OCI-LY7 (cell line): ENCODE measurements at regions not wholly inside any gene's neighbourhood (a gene's known extent, or its start where the extent isn't known, plus 50 kb on each side); places are given as distances from the start of the nearest gene placed in this dataset.

Experiments used
- BruUV-seq: library from RNA; stranded (reverse); fragments of 400-500 nt; replicated peaks from 2 replicates; lab custom pipeline; 2021; lab: Mats Ljungman, UMichigan
- CTCF ChIA-PET: fragments of 300-600 bp; sonication (Branson Sonifier 250); formaldehyde crosslinking; loops from one replicate; lab custom pipeline; 2022; ENCODE audit warnings: antibody characterized with exemption; ENCODE audit not compliant: unreplicated experiment; lab: Charles Lee
- POLR2A ChIA-PET: fragments of 300-600 bp; sonication (Branson Sonifier 250); formaldehyde crosslinking; loops from one replicate; lab custom pipeline; 2022; ENCODE audit warnings: antibody characterized with exemption; lab: Charles Lee
- DNase-seq: peaks from one replicate; pipeline ENCODE4 v3.0.0-alpha.2; 2015; ENCODE audit warnings: low spot score
- H2AFZ ChIP-seq: fragments of 200-600 bp; sonication (generic), shearing (Covaris generic); 2 replicates; pipeline ENCODE4 v1.6.1; 2014; ENCODE audit warnings: mild to moderate bottlenecking, antibody characterized with exemption, low read length, moderate library complexity
- H3K27ac ChIP-seq: fragments of 200-600 bp; sonication (generic); 2 replicates; pipeline ENCODE4 v1.5.1; 2014; ENCODE audit warnings: mixed run types, low read depth, mild to moderate bottlenecking, moderate library complexity, low read length, inconsistent platforms; ENCODE audit not compliant: poor library complexity, severe bottlenecking
- H3K36me3 ChIP-seq: fragments of 200-600 bp; sonication (generic); 2 replicates; pipeline ENCODE4 v1.6.1; 2014; ENCODE audit warnings: mild to moderate bottlenecking, antibody characterized with exemption, low read length, moderate library complexity, mixed read lengths; ENCODE audit not compliant: insufficient read depth
- H3K4me1 ChIP-seq: fragments of 200-600 bp; sonication (generic); 2 replicates; pipeline ENCODE4 v1.5.1; 2014; ENCODE audit warnings: mild to moderate bottlenecking, low read length; ENCODE audit not compliant: insufficient read depth, poor library complexity, severe bottlenecking
- H3K4me2 ChIP-seq: fragments of 200-600 bp; sonication (generic); 2 replicates; pipeline ENCODE4 v1.6.1; 2014; ENCODE audit warnings: mild to moderate bottlenecking, low read length
- H3K4me3 ChIP-seq: fragments of 200-600 bp; sonication (generic); 2 replicates; pipeline ENCODE4 v1.5.1; 2014; ENCODE audit warnings: mild to moderate bottlenecking, low read depth, low read length; ENCODE audit not compliant: poor library complexity, severe bottlenecking
- H3K79me2 ChIP-seq: fragments of 200-600 bp; sonication (generic); 2 replicates; pipeline ENCODE4 v1.6.1; 2016; ENCODE audit warnings: low read depth, mild to moderate bottlenecking, low read length, moderate library complexity, mixed read lengths; ENCODE audit not compliant: insufficient read depth
- H3K9me2 ChIP-seq: fragments of 200-600 bp; sonication (generic); 2 replicates; pipeline ENCODE4 v1.6.1; 2016; ENCODE audit warnings: mild to moderate bottlenecking, low read length, mixed read lengths; ENCODE audit not compliant: insufficient read depth
- H3K9me3 ChIP-seq: fragments of 200-600 bp; sonication (generic); 2 replicates; pipeline ENCODE4 v1.6.1; 2014; ENCODE audit warnings: mild to moderate bottlenecking, mixed run types, low read length, mixed read lengths
- H4K20me1 ChIP-seq: fragments of 200-600 bp; sonication (generic); 2 replicates; pipeline ENCODE4 v1.6.1; 2014; ENCODE audit warnings: mild to moderate bottlenecking, antibody characterized with exemption, low read length, moderate library complexity, mixed read lengths; ENCODE audit not compliant: insufficient read depth
- EZH2phosphoT487 ChIP-seq: fragments of 200-600 bp; sonication (generic); IDR thresholded peaks from 2 replicates; pipeline ENCODE4 v1.6.1; 2018; ENCODE audit warnings: low read depth, borderline replicate concordance, mild to moderate bottlenecking, mixed run types, antibody characterized with exemption, low read length, moderate library complexity, mixed read lengths
- intact Hi-C: fragments of 100-400 bp; cut with micrococcal nuclease; formaldehyde crosslinking; loops from one replicate; pipeline ENCODE4 v1.10.0; 2022; ENCODE audit not compliant: unreplicated experiment
- TF ChIP-seq, protein P1 (sequence below): fragments of 200-600 bp; sonication (generic); conservative IDR thresholded peaks from 2 replicates; pipeline ENCODE4 v1.5.1; 2014; ENCODE audit warnings: mild to moderate bottlenecking, antibody characterized with exemption, low read length, moderate library complexity, mixed read lengths

DNA sequence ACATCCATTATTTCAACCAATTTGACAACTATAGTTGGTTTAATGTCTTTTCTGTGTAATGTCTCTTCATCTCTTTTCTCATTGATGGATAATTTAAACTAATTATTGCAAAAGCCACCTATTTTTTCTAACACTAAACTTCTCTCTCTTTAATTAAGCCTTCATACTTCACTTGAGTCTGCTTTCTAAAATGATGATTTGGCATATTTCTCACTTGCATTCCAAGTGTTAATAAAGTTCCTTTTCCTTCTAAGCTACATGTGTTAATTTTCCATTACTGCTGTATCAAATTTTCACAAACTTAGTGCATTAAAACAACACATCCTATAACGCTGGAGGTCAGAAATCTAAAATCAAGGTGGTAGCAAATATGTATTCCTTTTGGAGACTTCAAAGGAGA, 1743.8 kb upstream of the PCDH7 start:
- TF ChIP-seq, protein P1, sequence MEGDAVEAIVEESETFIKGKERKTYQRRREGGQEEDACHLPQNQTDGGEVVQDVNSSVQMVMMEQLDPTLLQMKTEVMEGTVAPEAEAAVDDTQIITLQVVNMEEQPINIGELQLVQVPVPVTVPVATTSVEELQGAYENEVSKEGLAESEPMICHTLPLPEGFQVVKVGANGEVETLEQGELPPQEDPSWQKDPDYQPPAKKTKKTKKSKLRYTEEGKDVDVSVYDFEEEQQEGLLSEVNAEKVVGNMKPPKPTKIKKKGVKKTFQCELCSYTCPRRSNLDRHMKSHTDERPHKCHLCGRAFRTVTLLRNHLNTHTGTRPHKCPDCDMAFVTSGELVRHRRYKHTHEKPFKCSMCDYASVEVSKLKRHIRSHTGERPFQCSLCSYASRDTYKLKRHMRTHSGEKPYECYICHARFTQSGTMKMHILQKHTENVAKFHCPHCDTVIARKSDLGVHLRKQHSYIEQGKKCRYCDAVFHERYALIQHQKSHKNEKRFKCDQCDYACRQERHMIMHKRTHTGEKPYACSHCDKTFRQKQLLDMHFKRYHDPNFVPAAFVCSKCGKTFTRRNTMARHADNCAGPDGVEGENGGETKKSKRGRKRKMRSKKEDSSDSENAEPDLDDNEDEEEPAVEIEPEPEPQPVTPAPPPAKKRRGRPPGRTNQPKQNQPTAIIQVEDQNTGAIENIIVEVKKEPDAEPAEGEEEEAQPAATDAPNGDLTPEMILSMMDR, result no peak
- TF ChIP-seq EZH2phosphoT487, result no peak
- H3K9me2 ChIP-seq, result no peaks in the 10 kb centered on the region
- no peaks in the 10 kb centered on the region for H3K9me3 ChIP-seq
- H3K4me3 ChIP-seq, result no peak overlapping the region
- ChIA-PET CTCF (no interaction called here), POLR2A (no interaction called here)
- intact Hi-C loops, result no loop called here
- no peaks in the 10 kb centered on the region for H3K36me3 ChIP-seq
- H3K79me2 ChIP-seq, result no peaks in the 10 kb centered on the region
- no peak overlapping the region for H2AFZ ChIP-seq
- H3K27ac ChIP-seq, result no peak overlapping the region
- no peaks in the 10 kb centered on the region for H3K4me1 ChIP-seq
- no peaks in the 10 kb centered on the region for H4K20me1 ChIP-seq
- no TSS peak for BruUV-seq
- DNase-seq, result no peak
- no peak overlapping the region for H3K4me2 ChIP-seq

DNA sequence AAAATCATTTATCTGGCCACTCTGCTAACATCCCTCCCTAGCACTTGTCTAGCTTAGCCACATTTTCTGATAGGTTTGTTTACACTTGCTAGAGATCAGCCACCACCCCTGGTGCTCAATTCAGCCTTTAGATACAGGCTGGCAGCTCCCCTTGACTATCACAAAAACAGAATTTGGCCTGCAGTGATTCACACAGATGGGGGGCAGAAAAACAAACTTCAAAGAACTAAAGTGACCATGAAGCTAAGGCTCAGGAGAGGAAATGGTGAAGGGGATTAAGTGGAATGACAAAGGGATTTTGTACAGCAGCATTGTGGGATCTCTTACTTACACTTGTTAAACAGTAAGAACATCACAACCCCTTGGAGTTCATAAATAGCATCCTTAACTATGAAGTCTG, 1718.0 kb upstream of the PCDH7 start:
- H3K4me2 ChIP-seq, result no peak overlapping the region
- no peak overlapping the region for H2AFZ ChIP-seq
- no peak overlapping the region for H3K4me3 ChIP-seq
- no TSS peak for BruUV-seq
- intact Hi-C loops, result no loop called here
- H3K36me3 ChIP-seq, result no peaks in the 10 kb centered on the region
- ChIA-PET CTCF (no interaction called here), POLR2A (no interaction called here)
- TF ChIP-seq, protein P1, result no peak
- no peak for TF ChIP-seq EZH2phosphoT487
- no peak overlapping the region for H3K27ac ChIP-seq
- no peaks in the 10 kb centered on the region for H3K79me2 ChIP-seq
- no peaks in the 10 kb centered on the region for H3K9me3 ChIP-seq
- DNase-seq, result no peak
- H3K4me1 ChIP-seq, result no peaks in the 10 kb centered on the region
- no peaks in the 10 kb centered on the region for H3K9me2 ChIP-seq
- no peaks in the 10 kb centered on the region for H4K20me1 ChIP-seq

DNA sequence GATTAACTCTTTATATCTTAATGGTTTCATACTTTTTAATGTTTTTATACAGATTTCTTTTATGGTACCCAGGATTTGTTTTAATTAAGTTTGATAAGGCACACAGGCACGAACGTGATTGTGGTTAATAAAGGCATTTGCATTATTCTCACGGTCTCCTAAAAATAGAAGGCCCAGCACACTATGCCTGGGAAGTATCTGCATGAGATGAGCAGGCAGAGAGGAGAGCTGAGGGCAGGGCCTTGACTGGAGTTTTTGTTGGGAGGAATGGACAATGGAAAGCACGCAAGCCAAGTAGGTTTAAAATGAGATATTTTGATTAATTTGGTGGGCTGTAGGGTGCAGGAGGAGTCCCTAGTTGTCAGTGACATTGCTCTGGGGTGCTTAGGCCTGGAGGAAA, 1714.3 kb upstream of the PCDH7 start:
- no peak overlapping the region for H3K4me2 ChIP-seq
- no peaks in the 10 kb centered on the region for H3K9me2 ChIP-seq
- no TSS peak for BruUV-seq

More for the DNA sequence above, 1714.3 kb upstream of the PCDH7 start:
- ChIA-PET CTCF (no interaction called here), POLR2A (no interaction called here)
- Histone ChIP-seq H3K4me3 (no peak overlapping the region), H2AFZ (no peak overlapping the region), H4K20me1 (no peaks in the 10 kb centered on the region), H3K4me1 (no peaks in the 10 kb centered on the region), H3K9me3 (no peaks in the 10 kb centered on the region), H3K27ac (no peak overlapping the region), H3K79me2 (no peaks in the 10 kb centered on the region), H3K36me3 (no peaks in the 10 kb centered on the region)
- intact Hi-C loops, result no loop called here
- no peak for DNase-seq
- TF ChIP-seq, protein P1, result no peak
- TF ChIP-seq EZH2phosphoT487, result no peak
